H9 (cell line): ENCODE measurements at regions not wholly inside any gene's neighbourhood (a gene's known extent, or its start where the extent isn't known, plus 50 kb on each side); places are given as distances from the start of the nearest gene placed in this dataset.

Experiments
- DNase-seq: peaks from one replicate; pipeline ENCODE4 v3.0.0-alpha.2; 2017
- H2AFZ ChIP-seq: one replicate; pipeline ENCODE4 v1.6.1; 2013; ENCODE audit warnings: mild to moderate bottlenecking, low read length, control low read depth, moderate library complexity
- H2AK5ac ChIP-seq: 2 replicates; pipeline ENCODE4 v1.6.1; 2013; ENCODE audit warnings: low read length, control low read depth, mixed read lengths; ENCODE audit not compliant: insufficient read length
- H2BK120ac ChIP-seq: one replicate; pipeline ENCODE4 v1.6.1; 2013; ENCODE audit warnings: low read depth, mild to moderate bottlenecking, low read length, control low read depth, inconsistent platforms; ENCODE audit not compliant: poor library complexity, severe bottlenecking
- H2BK12ac ChIP-seq: 2 replicates; pipeline ENCODE4 v1.6.1; 2013; ENCODE audit warnings: low read length, control low read depth, mixed read lengths, low read depth; ENCODE audit not compliant: insufficient read length
- H2BK15ac ChIP-seq: 2 replicates; pipeline ENCODE4 v1.6.1; 2013; ENCODE audit warnings: low read depth, low read length, control low read depth
- H2BK20ac ChIP-seq: one replicate; pipeline ENCODE4 v1.6.1; 2013; ENCODE audit warnings: low read depth, mild to moderate bottlenecking, low read length, control low read depth, inconsistent platforms; ENCODE audit not compliant: poor library complexity, severe bottlenecking
- H2BK5ac ChIP-seq: 2 replicates; pipeline ENCODE4 v1.6.1; 2013; ENCODE audit warnings: low read length, control low read depth, mixed read lengths; ENCODE audit not compliant: insufficient read length
- H3K14ac ChIP-seq: 2 replicates; pipeline ENCODE4 v1.6.1; 2013; ENCODE audit warnings: low read length, control low read depth; ENCODE audit not compliant: insufficient read depth
- H3K18ac ChIP-seq: 2 replicates; pipeline ENCODE4 v1.6.1; 2013; ENCODE audit warnings: low read depth, mild to moderate bottlenecking, mixed read lengths, low read length, control low read depth; ENCODE audit not compliant: insufficient read length
- H3K23ac ChIP-seq: 2 replicates; pipeline ENCODE4 v1.6.1; 2013; ENCODE audit warnings: low read length, control low read depth, mixed read lengths, low read depth; ENCODE audit not compliant: insufficient read length
- H3K23me2 ChIP-seq: 2 replicates; pipeline ENCODE4 v1.6.1; 2013; ENCODE audit warnings: low read depth, mild to moderate bottlenecking, mixed read lengths, low read length, control low read depth; ENCODE audit not compliant: insufficient read length, poor library complexity, severe bottlenecking
- H3K27ac ChIP-seq: 2 replicates; pipeline ENCODE4 v1.5.1; 2013; ENCODE audit warnings: low read length, control low read depth, mixed read lengths, low read depth; ENCODE audit not compliant: insufficient read length
- H3K27me3 ChIP-seq: 2 replicates; pipeline ENCODE4 v1.6.1; 2013; ENCODE audit warnings: low read length, control low read depth, inconsistent platforms; ENCODE audit not compliant: insufficient read depth
- H3K4ac ChIP-seq: 2 replicates; pipeline ENCODE4 v1.6.1; 2013; ENCODE audit warnings: low read depth, mild to moderate bottlenecking, control low read depth, inconsistent platforms, low read length, moderate library complexity
- H3K4me1 ChIP-seq: 2 replicates; pipeline ENCODE4 v1.6.1; 2013; ENCODE audit warnings: low read length, control low read depth, inconsistent platforms; ENCODE audit not compliant: insufficient read depth
- H3K4me2 ChIP-seq: 2 replicates; pipeline ENCODE4 v1.6.1; 2013; ENCODE audit warnings: low read length, control low read depth, mixed read lengths; ENCODE audit not compliant: insufficient read length, insufficient read depth
- H3K56ac ChIP-seq: 2 replicates; pipeline ENCODE4 v1.6.1; 2013; ENCODE audit warnings: low read depth, mild to moderate bottlenecking, mixed read lengths, low read length, control low read depth; ENCODE audit not compliant: insufficient read length
- H3K79me1 ChIP-seq: 2 replicates; pipeline ENCODE4 v1.6.1; 2013; ENCODE audit warnings: low read depth, mild to moderate bottlenecking, moderate library complexity, low read length, control low read depth, inconsistent platforms; ENCODE audit not compliant: insufficient read depth, poor library complexity, severe bottlenecking
- H3K79me2 ChIP-seq: 2 replicates; pipeline ENCODE4 v1.6.1; 2013; ENCODE audit warnings: low read length, control low read depth, inconsistent platforms; ENCODE audit not compliant: insufficient read depth
- H3K9ac ChIP-seq: 2 replicates; pipeline ENCODE4 v1.6.1; 2013; ENCODE audit warnings: low read length, control low read depth, mixed read lengths; ENCODE audit not compliant: insufficient read length; ENCODE audit errors: extremely low read depth
- H3K9me3 ChIP-seq: one replicate; pipeline ENCODE4 v1.6.1; 2013; ENCODE audit warnings: low read depth, low read length, inconsistent platforms; ENCODE audit not compliant: control insufficient read depth
- H3T11ph ChIP-seq: one replicate; pipeline ENCODE4 v1.6.1; 2013; ENCODE audit warnings: mild to moderate bottlenecking, low read length, control low read depth, inconsistent platforms
- H4K20me1 ChIP-seq: one replicate; pipeline ENCODE4 v1.6.1; 2013; ENCODE audit not compliant: control insufficient read depth, insufficient read length, insufficient read depth
- H4K5ac ChIP-seq: 2 replicates; pipeline ENCODE4 v1.6.1; 2013; ENCODE audit warnings: low read depth, mild to moderate bottlenecking, mixed read lengths, low read length, control low read depth; ENCODE audit not compliant: insufficient read length
- H4K8ac ChIP-seq: replicated peaks from 2 replicates; pipeline ENCODE4 v1.6.1; 2013; ENCODE audit warnings: low read length, control low read depth, mixed read lengths, low read depth; ENCODE audit not compliant: insufficient read length
- H4K91ac ChIP-seq: 2 replicates; pipeline ENCODE4 v1.6.1; 2013; ENCODE audit warnings: low read depth, mild to moderate bottlenecking, moderate library complexity, mixed read lengths, low read length, control low read depth; ENCODE audit not compliant: insufficient read length
- H3K27ac Mint-ChIP-seq, 3 experiments: 2 replicates in 2 of 3; 3 replicates in 1 of 3; pipeline ENCODE4 v1.8.0; 2020 to 2021; ENCODE audit warnings: mixed read lengths in 3 of 3, mild to moderate bottlenecking in 1 of 3, moderate library complexity in 1 of 3
- H3K27me3 Mint-ChIP-seq: 2 replicates; pipeline ENCODE4 v1.8.0; 2021; ENCODE audit warnings: low read depth, mild to moderate bottlenecking, moderate library complexity, mixed read lengths
- H3K36me3 Mint-ChIP-seq, 3 experiments: 2 replicates in 2 of 3; 3 replicates in 1 of 3; pipeline ENCODE4 v1.8.0; 2020 to 2021; ENCODE audit warnings: low read depth in 3 of 3, mixed read lengths in 3 of 3; ENCODE audit not compliant: insufficient read depth in 1 of 3
- H3K4me1 Mint-ChIP-seq, 2 experiments: 2 replicates each; pipeline ENCODE4 v1.8.0; 2020; ENCODE audit warnings: mixed read lengths in 2 of 2
- H3K4me3 Mint-ChIP-seq, 2 experiments: 2 replicates in 1 of 2; 3 replicates in 1 of 2; pipeline ENCODE4 v1.8.0; 2020 to 2021; ENCODE audit warnings: mild to moderate bottlenecking in 2 of 2, mixed read lengths in 2 of 2, moderate library complexity in 1 of 2
- H3K9me3 Mint-ChIP-seq, 2 experiments: 2 replicates in 1 of 2; 3 replicates in 1 of 2; pipeline ENCODE4 v1.8.0; 2020; ENCODE audit warnings: mild to moderate bottlenecking in 2 of 2, mixed read lengths in 2 of 2, moderate library complexity in 1 of 2
- CTCF ChIP-seq: fragments of 200-600 bp; sonication (generic); conservative IDR thresholded peaks from 3 replicates; pipeline ENCODE4 v1.8.0; 2021; ENCODE audit warnings: antibody characterized with exemption, mild to moderate bottlenecking
- WGBS: extraction: QIAGEN DNeasy Blood & Tissue Kit; methylation state at CpG from one replicate; pipeline ENCODE4 v1.1.7; 2013; ENCODE audit warnings: missing lambda C conversion rate, low lambda C conversion rate, mixed read lengths; ENCODE audit not compliant: insufficient read length; ENCODE audit errors: extremely low coverage; 5-methylcytosine and 5-hydroxymethylcytosine counted together

GRCh38 chr2:175612280-175612679 lies 389.8 kb downstream of the LNPK start:
- H3K27me3 ChIP-seq: no peaks in the 10 kb centered on the region
- no peak overlapping the region for H3K27ac ChIP-seq
- no peak for DNase-seq
- no peak overlapping the region for H3K27ac Mint-ChIP-seq
- no peak overlapping the region for H2BK20ac ChIP-seq
- H3K4me1 Mint-ChIP-seq: no peaks in the 10 kb centered on the region
- no peak overlapping the region for H2AFZ ChIP-seq
- WGBS: no CpG with 5 or more reads among the region's 6 CpGs
- no peaks in the 10 kb centered on the region for H4K20me1 ChIP-seq
- H3K4ac ChIP-seq: no peak overlapping the region
- H3K9me3 Mint-ChIP-seq: no peaks in the 10 kb centered on the region
- H3K9me3 ChIP-seq: no peaks in the 10 kb centered on the region
- no peak overlapping the region for H4K91ac ChIP-seq
- no peak overlapping the region for H3T11ph ChIP-seq
- no peaks in the 10 kb centered on the region; the same call in 1 of the 2 replicates for H3K4me1 ChIP-seq
- H2BK5ac ChIP-seq: no peak overlapping the region
- H3K23me2 ChIP-seq: no peaks in the 10 kb centered on the region
- H3K79me1 ChIP-seq: no peaks in the 10 kb centered on the region
- H3K4me3 Mint-ChIP-seq: no peak overlapping the region
- H3K4me2 ChIP-seq: no peak overlapping the region
- H2AK5ac ChIP-seq: no peak overlapping the region
- no peak overlapping the region for H3K56ac ChIP-seq
- no peaks in the 10 kb centered on the region for H3K79me2 ChIP-seq
- no peak overlapping the region for H3K14ac ChIP-seq
- no peak overlapping the region for H3K18ac ChIP-seq
- no peak overlapping the region for H2BK15ac ChIP-seq
- peaks cover 0 to 2% (median 0%) of the 10 kb centered on the region in 3 experiments; a peak in 1 of 7 replicates for H3K36me3 Mint-ChIP-seq
- H3K23ac ChIP-seq: no peak overlapping the region
- H4K8ac ChIP-seq: no peak overlapping the region
- H4K5ac ChIP-seq: no peak overlapping the region
- H2BK12ac ChIP-seq: no peak overlapping the region
- no peaks in the 10 kb centered on the region; the same call in 1 of the 2 replicates for H3K27me3 Mint-ChIP-seq
- no peak overlapping the region for H3K9ac ChIP-seq
- no peak for TF ChIP-seq CTCF
- no peak overlapping the region for H2BK120ac ChIP-seq
